GM12801 (cell line): ENCODE measurements at regions not wholly inside any gene's neighbourhood (a gene's known extent, or its start where the extent isn't known, plus 50 kb on each side); places are given as distances from the start of the nearest gene placed in this dataset.

Experiments used
- CTCF ChIP-seq: IDR thresholded peaks from one replicate; pipeline ENCODE4 v1.5.1; 2011; ENCODE audit warnings: control low read depth; ENCODE audit not compliant: insufficient read length; ENCODE audit errors: extremely low read depth

- TF ChIP-seq CTCF: no peak
Measured at GRCh38 chr4:3369781-3370674, 71.7 kb upstream of the HGFAC start.

- TF ChIP-seq CTCF: no peak
Measured at GRCh38 chr4:3371033-3372001, 70.5 kb upstream of the HGFAC start.

- no peak for TF ChIP-seq CTCF
Measured at GRCh38 chr4:3372264-3372932, 69.4 kb upstream of the HGFAC start.

GRCh38 chr4:3372933-3373465, 68.8 kb upstream of the HGFAC start:
- no peak for TF ChIP-seq CTCF

- TF ChIP-seq CTCF: no peak
Measured at GRCh38 chr4:3373468-3373867, 68.3 kb upstream of the HGFAC start.

- TF ChIP-seq CTCF: no peak
Measured at GRCh38 chr4:3374011-3374645, 67.6 kb upstream of the HGFAC start.
